Left ventricle myocardium inferior (tissue), 1 donor: ENCODE measurements at regions not wholly inside any gene's neighbourhood (a gene's known extent, or its start where the extent isn't known, plus 50 kb on each side); places are given as distances from the start of the nearest gene placed in this dataset.
A peak's percentile ranks its signal among the peaks of the same experiment; 100 is the strongest.

Source experiments
- DNase-seq: peaks from one replicate; pipeline ENCODE4 v3.0.0-alpha.2; 2020
- H3K27ac ChIP-seq: fragments of 200-600 bp; replicated peaks from 2 replicates; pipeline ENCODE4 v1.8.0; 2021
- H3K27me3 ChIP-seq: fragments of 200-600 bp; 2 replicates; pipeline ENCODE4 v1.8.0; 2021; ENCODE audit warnings: low read depth
- H3K36me3 ChIP-seq: fragments of 200-600 bp; 2 replicates; pipeline ENCODE4 v1.8.0; 2021
- H3K4me1 ChIP-seq: fragments of 200-600 bp; 2 replicates; pipeline ENCODE4 v1.8.0; 2021
- H3K4me3 ChIP-seq: fragments of 200-600 bp; 2 replicates; pipeline ENCODE4 v1.8.0; 2021; ENCODE audit warnings: mild to moderate bottlenecking, moderate library complexity
- H3K9me3 ChIP-seq: fragments of 200-600 bp; replicated peaks from 2 replicates; pipeline ENCODE4 v1.8.0; 2021
- CTCF ChIP-seq: fragments of 200-600 bp; IDR thresholded peaks from 2 replicates; pipeline ENCODE4 v1.8.0; 2021; ENCODE audit warnings: antibody characterized with exemption, mild to moderate bottlenecking, borderline replicate concordance
- intact Hi-C: fragments of 100-400 bp; cut with micrococcal nuclease; formaldehyde crosslinking; loops from one replicate; pipeline ENCODE4 v1.11.0; 2022
- donor health status: DM: no; HTN: yes; CAD: no; lungs with severe emphysema.

GRCh38 chr15:38893925-38894242 is 329.3 kb upstream of the RASGRP1 start:
- Histone ChIP-seq H3K4me3 (no peak overlapping the region), H3K9me3 (peaks cover 7% of the 10 kb centered on the region), H3K27me3 (no peaks in the 10 kb centered on the region), H3K27ac (no peak overlapping the region), H3K4me1 (peaks cover 21% of the 10 kb centered on the region), H3K36me3 (no peaks in the 10 kb centered on the region)
- no peak for TF ChIP-seq CTCF
- no peak for DNase-seq
- intact Hi-C loops, result no loop called here

- intact Hi-C loops, result no loop called here
- DNase-seq, result no peak
- Histone ChIP-seq H3K4me3 (no peak overlapping the region), H3K36me3 (no peaks in the 10 kb centered on the region), H3K27me3 (no peaks in the 10 kb centered on the region), H3K27ac (no peak overlapping the region), H3K9me3 (peaks cover 7% of the 10 kb centered on the region), H3K4me1 (peaks cover 21% of the 10 kb centered on the region)
- no peak for TF ChIP-seq CTCF
Observed at GRCh38 chr15:38894243-38894948, 329.8 kb upstream of the RASGRP1 start.

DNA sequence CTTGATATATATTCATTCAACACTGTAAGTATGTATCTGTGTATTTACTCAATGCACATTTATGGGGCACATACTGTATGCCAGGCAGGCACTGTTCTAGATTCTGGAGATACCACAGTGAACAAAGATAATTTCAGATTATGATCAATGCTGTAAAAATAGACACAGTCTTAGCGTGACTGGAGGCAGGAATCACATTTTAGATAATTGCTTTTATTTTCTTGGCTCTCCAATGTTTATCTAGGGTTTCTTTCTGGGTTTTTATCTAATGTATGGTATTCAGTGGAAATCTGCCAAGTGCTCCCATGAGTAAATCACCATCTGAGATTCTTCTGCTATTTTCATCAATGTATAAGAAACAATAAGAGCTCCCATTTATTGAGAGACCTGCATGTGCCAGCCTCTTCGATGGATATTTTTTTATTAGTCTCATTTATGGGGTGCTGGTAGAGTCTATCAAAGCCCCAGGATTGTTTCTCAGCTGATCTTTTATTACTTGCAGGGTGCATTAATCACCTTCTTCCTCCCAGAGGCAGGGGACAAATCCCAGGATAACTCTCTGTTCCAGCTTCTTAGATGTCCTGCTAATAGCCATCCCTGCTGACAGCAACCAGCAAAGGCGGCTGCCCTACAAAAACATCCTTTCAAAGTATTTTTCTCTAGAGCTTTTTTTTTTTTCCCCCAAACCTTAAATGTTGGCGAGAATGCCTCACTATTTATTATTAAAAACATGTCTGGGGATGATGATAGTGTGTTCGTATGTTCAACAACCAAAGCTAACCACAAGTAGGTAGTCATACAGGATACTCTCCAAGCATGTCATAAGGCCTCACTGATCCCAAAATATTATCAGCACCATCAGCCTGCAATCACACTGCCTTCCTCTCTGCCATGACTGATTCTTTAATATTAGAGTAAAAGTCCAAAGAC is 331.0 kb upstream of the RASGRP1 start:
- DNase-seq, result no peak
- intact Hi-C loops, result no loop called here
- no peak for TF ChIP-seq CTCF

GRCh38 chr15:38896647-38897046 is 332.0 kb upstream of the RASGRP1 start:
- Histone ChIP-seq H3K9me3 (peaks cover 4% of the 10 kb centered on the region), H3K27ac (no peak overlapping the region), H3K36me3 (no peaks in the 10 kb centered on the region), H3K27me3 (no peaks in the 10 kb centered on the region), H3K4me3 (no peak overlapping the region), H3K4me1 (peaks cover 21% of the 10 kb centered on the region)
- no peak for TF ChIP-seq CTCF
- DNase-seq, result no peak
- intact Hi-C loops, result no loop called here

More for the DNA sequence above, 331.0 kb upstream of the RASGRP1 start:
- H3K27ac ChIP-seq, result no peak overlapping the region
- H3K36me3 ChIP-seq, result no peaks in the 10 kb centered on the region
- peaks cover 21% of the 10 kb centered on the region for H3K4me1 ChIP-seq
- no peak overlapping the region for H3K4me3 ChIP-seq
- peaks cover 7% of the 10 kb centered on the region for H3K9me3 ChIP-seq
- H3K27me3 ChIP-seq, result no peaks in the 10 kb centered on the region

DNA sequence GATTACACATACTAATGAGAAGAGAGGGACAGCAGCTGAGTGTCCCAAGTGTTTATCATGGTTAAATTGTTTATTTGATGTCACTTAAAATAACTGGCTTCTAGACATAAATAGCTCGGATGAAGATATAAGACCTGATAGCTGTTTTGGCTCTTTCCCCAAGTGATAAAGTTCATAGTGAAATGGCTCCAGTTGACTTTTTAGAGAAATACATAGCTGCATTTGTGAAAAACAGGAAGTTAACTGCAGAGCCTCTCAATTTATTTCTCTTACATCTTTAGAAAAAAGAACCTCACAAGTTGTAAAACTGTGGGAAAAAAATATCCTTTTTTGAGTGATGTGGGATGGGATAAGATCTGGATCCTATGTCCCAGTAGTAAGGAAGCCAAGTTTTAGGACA is 332.9 kb upstream of the RASGRP1 start:
- intact Hi-C loops, result no loop called here
- Histone ChIP-seq H3K27ac (peak overlapping the region; percentile 21), H3K4me3 (no peak overlapping the region), H3K9me3 (no peaks in the 10 kb centered on the region), H3K4me1 (peaks cover 21% of the 10 kb centered on the region), H3K36me3 (no peaks in the 10 kb centered on the region), H3K27me3 (no peaks in the 10 kb centered on the region)
- TF ChIP-seq CTCF, result no peak
- DNase-seq, result no peak
